Caco-2 (cell line): ENCODE measurements at regions not wholly inside any gene's neighbourhood (a gene's known extent, or its start where the extent isn't known, plus 50 kb on each side); places are given as distances from the start of the nearest gene placed in this dataset.

Source experiments
- BruUV-seq: library from RNA; stranded (reverse); fragments of 400-500 nt; replicated peaks from 2 replicates; lab custom pipeline; 2021; lab: Mats Ljungman, UMichigan
- CTCF ChIA-PET: fragments of 300-600 bp; sonication (Branson Sonifier 250); formaldehyde crosslinking; loops from one replicate; lab custom pipeline; 2022; ENCODE audit warnings: antibody characterized with exemption; lab: Charles Lee
- POLR2A ChIA-PET: fragments of 300-600 bp; sonication (Branson Sonifier 250); formaldehyde crosslinking; loops from one replicate; lab custom pipeline; 2022; ENCODE audit warnings: antibody characterized with exemption; lab: Charles Lee
- DNase-seq, 2 experiments: peaks; one replicate each; pipeline versions ENCODE4 v3.0.0 to v3.0.0-alpha.2; 2020 to 2022
- H3K27me3 ChIP-seq: replicated peaks from 2 replicates; pipeline ENCODE4 v1.6.0; 2011; ENCODE audit warnings: low read length; ENCODE audit not compliant: control insufficient read depth, insufficient read depth
- H3K36me3 ChIP-seq: 2 replicates; pipeline ENCODE4 v1.5.1; 2011; ENCODE audit warnings: low read length; ENCODE audit not compliant: control insufficient read depth, insufficient read depth
- H3K4me1 ChIP-seq: fragments of 250-450 bp; sonication (Bioruptor Pico); 2 replicates; pipeline ENCODE4 v1.5.1; 2020; ENCODE audit warnings: mild to moderate bottlenecking
- H3K4me3 ChIP-seq: 2 replicates; pipeline ENCODE4 v1.5.1; 2011; ENCODE audit warnings: low read depth, mild to moderate bottlenecking, control low read depth, low read length
- H3K9me3 ChIP-seq: fragments of 250-450 bp; sonication (Bioruptor Pico); 2 replicates; pipeline ENCODE4 v1.5.1; 2020; ENCODE audit warnings: mild to moderate bottlenecking, moderate library complexity
- H3K27ac Mint-ChIP-seq: one replicate; pipeline ENCODE4 v1.8.0; 2022; ENCODE audit warnings: mixed read lengths; ENCODE audit not compliant: unreplicated experiment
- H3K27me3 Mint-ChIP-seq: one replicate; pipeline ENCODE4 v1.8.0; 2022; ENCODE audit warnings: mixed read lengths; ENCODE audit not compliant: insufficient read depth, unreplicated experiment
- H3K36me3 Mint-ChIP-seq: one replicate; pipeline ENCODE4 v1.8.0; 2022; ENCODE audit warnings: mild to moderate bottlenecking, mixed read lengths; ENCODE audit not compliant: insufficient read depth, unreplicated experiment
- H3K4me1 Mint-ChIP-seq: one replicate; pipeline ENCODE4 v1.8.0; 2022; ENCODE audit warnings: low read depth, mixed read lengths; ENCODE audit not compliant: unreplicated experiment
- H3K4me3 Mint-ChIP-seq: one replicate; pipeline ENCODE4 v1.8.0; 2022; ENCODE audit warnings: mild to moderate bottlenecking, moderate library complexity, mixed read lengths; ENCODE audit not compliant: unreplicated experiment
- H3K9me3 Mint-ChIP-seq: one replicate; pipeline ENCODE4 v1.8.0; 2022; ENCODE audit warnings: mixed read lengths; ENCODE audit not compliant: unreplicated experiment
- intact Hi-C: fragments of 100-400 bp; cut with micrococcal nuclease; formaldehyde crosslinking; loops from one replicate; pipeline ENCODE4 v1.10.0; 2022; ENCODE audit not compliant: unreplicated experiment
- TF ChIP-seq, protein P1 (sequence below), 2 experiments: fragments of 200-600 bp in 1 of 2; IDR thresholded peaks; 1 replicate in 1 of 2; 2 replicates in 1 of 2; pipeline versions ENCODE4 v1.5.1 to v1.8.0; 2011 to 2022; ENCODE audit warnings: antibody characterized with exemption in 1 of 2, control low read depth in 1 of 2, inconsistent platforms in 1 of 2, low read depth in 1 of 2, low read length in 1 of 2, mild to moderate bottlenecking in 1 of 2, moderate library complexity in 1 of 2; ENCODE audit not compliant: insufficient read depth in 1 of 2, severe bottlenecking in 1 of 2, unreplicated experiment in 1 of 2

DNA sequence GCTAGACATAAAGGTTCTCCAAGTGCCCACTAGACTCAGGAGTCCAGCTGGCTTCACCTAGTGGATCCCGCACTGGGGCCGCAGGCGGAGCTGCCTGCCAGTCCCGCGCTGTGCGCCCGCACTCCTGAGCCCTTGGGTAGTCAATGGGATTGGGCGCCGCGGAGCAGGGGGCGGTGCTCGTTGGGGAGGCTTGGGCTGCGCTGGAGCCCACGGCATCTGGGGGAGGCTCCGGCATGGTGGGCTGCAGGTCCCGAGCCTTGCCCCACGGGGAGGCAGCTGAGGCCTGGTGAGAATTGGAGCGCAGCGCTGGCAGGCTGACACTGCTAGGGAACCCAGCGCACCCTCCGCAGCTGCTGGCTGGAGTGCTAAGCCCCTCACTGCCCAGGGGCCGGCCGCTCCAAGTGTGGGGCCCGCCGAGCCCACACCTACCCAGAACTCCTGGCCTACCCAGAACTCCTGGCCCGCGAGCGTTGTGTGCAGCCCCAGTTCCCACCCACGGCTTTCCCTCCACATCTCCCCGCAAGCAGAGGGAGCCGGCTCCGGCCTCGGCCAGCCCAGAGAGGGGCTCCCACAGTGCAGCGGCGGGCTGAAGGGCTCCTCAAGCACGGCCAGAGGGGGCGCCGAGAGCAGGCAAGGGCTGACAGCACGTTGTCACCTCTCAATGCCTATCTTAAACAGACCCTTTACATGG lies 260.7 kb upstream of the DMRT1 start:
- POLR2A ChIA-PET = no interaction called here
- no peaks in the 10 kb centered on the region for H3K4me1 Mint-ChIP-seq

DNA sequence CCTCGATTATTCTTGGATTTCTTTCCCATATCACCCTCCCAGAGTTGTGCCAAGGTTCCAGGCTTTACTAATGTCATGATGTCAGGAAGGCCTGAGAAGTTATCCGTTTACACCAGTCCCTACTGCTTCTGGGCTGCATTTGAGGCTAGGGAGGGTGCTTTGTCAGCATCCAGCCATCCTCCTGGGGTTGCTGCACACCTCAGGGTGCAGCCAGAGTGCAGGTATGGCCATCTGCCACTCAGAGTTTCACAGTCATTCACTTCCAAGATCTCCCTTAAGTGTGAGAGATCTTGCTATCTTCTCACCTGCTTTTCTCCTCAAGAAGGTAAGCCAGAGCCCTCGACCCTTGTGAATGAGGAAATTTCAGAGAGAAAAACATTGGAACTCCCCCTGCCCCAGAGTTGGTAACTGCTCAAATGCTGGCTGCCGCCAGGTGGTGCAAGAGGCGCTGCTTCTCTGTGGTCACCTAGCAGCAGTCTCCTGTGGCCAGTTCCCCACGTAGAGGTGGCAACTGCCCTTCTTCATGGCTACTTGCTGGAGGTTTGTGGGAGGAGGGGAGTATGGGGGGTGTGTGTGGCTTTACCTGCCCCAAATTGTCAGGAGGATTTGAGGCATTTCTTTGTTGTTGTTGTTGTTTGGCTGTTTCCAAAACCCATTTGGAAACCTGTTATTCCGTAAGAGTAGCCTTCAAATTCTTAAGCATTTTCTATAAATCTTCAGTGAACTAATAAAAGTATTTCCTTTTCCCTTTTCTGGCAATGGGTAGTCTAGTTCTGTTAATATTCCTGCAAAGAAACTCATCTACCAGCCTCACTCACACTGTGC lies 259.6 kb upstream of the DMRT1 start:
- intact Hi-C loops = no loop called here
- Histone ChIP-seq H3K36me3 (no peaks in the 10 kb centered on the region), H3K4me3 (no peak overlapping the region), H3K4me1 (no peaks in the 10 kb centered on the region), H3K27me3 (no peaks in the 10 kb centered on the region), H3K9me3 (no peaks in the 10 kb centered on the region)
- TF ChIP-seq, protein P1, sequence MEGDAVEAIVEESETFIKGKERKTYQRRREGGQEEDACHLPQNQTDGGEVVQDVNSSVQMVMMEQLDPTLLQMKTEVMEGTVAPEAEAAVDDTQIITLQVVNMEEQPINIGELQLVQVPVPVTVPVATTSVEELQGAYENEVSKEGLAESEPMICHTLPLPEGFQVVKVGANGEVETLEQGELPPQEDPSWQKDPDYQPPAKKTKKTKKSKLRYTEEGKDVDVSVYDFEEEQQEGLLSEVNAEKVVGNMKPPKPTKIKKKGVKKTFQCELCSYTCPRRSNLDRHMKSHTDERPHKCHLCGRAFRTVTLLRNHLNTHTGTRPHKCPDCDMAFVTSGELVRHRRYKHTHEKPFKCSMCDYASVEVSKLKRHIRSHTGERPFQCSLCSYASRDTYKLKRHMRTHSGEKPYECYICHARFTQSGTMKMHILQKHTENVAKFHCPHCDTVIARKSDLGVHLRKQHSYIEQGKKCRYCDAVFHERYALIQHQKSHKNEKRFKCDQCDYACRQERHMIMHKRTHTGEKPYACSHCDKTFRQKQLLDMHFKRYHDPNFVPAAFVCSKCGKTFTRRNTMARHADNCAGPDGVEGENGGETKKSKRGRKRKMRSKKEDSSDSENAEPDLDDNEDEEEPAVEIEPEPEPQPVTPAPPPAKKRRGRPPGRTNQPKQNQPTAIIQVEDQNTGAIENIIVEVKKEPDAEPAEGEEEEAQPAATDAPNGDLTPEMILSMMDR (IDR thresholded peaks at IDR 0.05; ENCODE audit: insufficient read depth in 1 of 2, low read depth in 1 of 2, low read length in 1 of 2, severe bottlenecking in 1 of 2, unreplicated experiment in 1 of 2) = peak in 1 of 2 experiments; percentile 52
- ChIA-PET POLR2A (no interaction called here), CTCF (no interaction called here)
- no peak overlapping the region for H3K4me3 Mint-ChIP-seq
- no peaks in the 10 kb centered on the region for H3K9me3 Mint-ChIP-seq
- H3K4me1 Mint-ChIP-seq = no peaks in the 10 kb centered on the region
- peak in 1 of 2 experiments; percentile 59 for DNase-seq
- no TSS peak for BruUV-seq
- no peaks in the 10 kb centered on the region for H3K27me3 Mint-ChIP-seq
- peaks cover 28% of the 10 kb centered on the region for H3K36me3 Mint-ChIP-seq
- H3K27ac Mint-ChIP-seq = no peak overlapping the region

More for the DNA sequence above, 260.7 kb upstream of the DMRT1 start:
- peaks cover 35% of the 10 kb centered on the region for H3K36me3 Mint-ChIP-seq
- CTCF ChIA-PET = interaction anchor here (0.6 kb wide), 1 partner anchor 93 kb away, joined by 4 read pairs; no protein-coding TSS in a partner anchor
- Histone ChIP-seq H3K4me1 (no peaks in the 10 kb centered on the region), H3K36me3 (no peaks in the 10 kb centered on the region), H3K4me3 (no peak overlapping the region), H3K9me3 (no peaks in the 10 kb centered on the region), H3K27me3 (no peaks in the 10 kb centered on the region)
- TF ChIP-seq, protein P1 (IDR thresholded peaks at IDR 0.05; ENCODE audit: insufficient read depth in 1 of 2, low read depth in 1 of 2, low read length in 1 of 2, severe bottlenecking in 1 of 2, unreplicated experiment in 1 of 2) = no peak
- no peak overlapping the region for H3K4me3 Mint-ChIP-seq
- intact Hi-C loops = no loop called here
- no peak for DNase-seq
- no TSS peak for BruUV-seq
- no peak overlapping the region for H3K27ac Mint-ChIP-seq
- no peaks in the 10 kb centered on the region for H3K9me3 Mint-ChIP-seq
- no peaks in the 10 kb centered on the region for H3K27me3 Mint-ChIP-seq

- no peaks in the 10 kb centered on the region for H3K27me3 ChIP-seq
- Mint-ChIP-seq H3K4me1 (no peaks in the 10 kb centered on the region), H3K27me3 (no peaks in the 10 kb centered on the region), H3K4me3 (no peak overlapping the region), H3K9me3 (no peaks in the 10 kb centered on the region), H3K36me3 (peaks cover 22% of the 10 kb centered on the region), H3K27ac (no peak overlapping the region)
- TF ChIP-seq, protein P1 (IDR thresholded peaks at IDR 0.05; ENCODE audit: insufficient read depth in 1 of 2, low read depth in 1 of 2, low read length in 1 of 2, severe bottlenecking in 1 of 2, unreplicated experiment in 1 of 2) = no peak
- no TSS peak for BruUV-seq
- no peaks in the 10 kb centered on the region for H3K4me1 ChIP-seq
- DNase-seq = no peak
- H3K4me3 ChIP-seq = no peak overlapping the region
- ChIA-PET CTCF (no interaction called here), POLR2A (no interaction called here)
- H3K36me3 ChIP-seq = no peaks in the 10 kb centered on the region
- H3K9me3 ChIP-seq = no peaks in the 10 kb centered on the region
- intact Hi-C loops = no loop called here
Observed at GRCh38 chr9:582775-583174, 258.7 kb upstream of the DMRT1 start.
